ENCODE measurements at regions not wholly inside any gene's neighbourhood (a gene's known extent, or its start where the extent isn't known, plus 50 kb on each side); places are given as distances from the start of the nearest gene placed in this dataset.
"Not testable (repeated sequence)": the region's sequence is repeated elsewhere in the genome, so short reads cannot be mapped to it uniquely, and the experiment has no call there.

DNA sequence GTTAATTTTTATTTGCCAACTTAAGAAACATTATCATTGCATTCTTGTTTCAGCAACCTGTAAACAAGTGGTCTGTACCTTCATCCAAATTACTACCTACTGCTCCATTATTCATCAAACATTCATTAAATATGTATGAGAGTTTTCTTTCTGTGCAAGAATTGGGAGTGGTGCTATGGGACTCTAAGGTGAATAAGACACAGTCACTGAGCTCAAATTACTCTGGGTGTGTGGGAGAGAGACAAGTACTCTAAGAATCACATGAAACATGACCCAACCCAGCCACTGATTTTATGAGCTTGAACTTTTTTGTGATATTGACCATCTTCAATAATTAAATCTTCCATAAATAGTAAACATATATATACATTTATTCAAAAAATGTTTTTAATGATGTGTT, 227.2 kb upstream of the TP63 start:
- Histone ChIP-seq H3K4me3 (ENCODE audit: low read length in 3 of 3) (no peak overlapping the region), H3K9me3 (ENCODE audit: control insufficient read depth in 3 of 3, low read length in 3 of 3) (no peaks in the 10 kb centered on the region)

DNA sequence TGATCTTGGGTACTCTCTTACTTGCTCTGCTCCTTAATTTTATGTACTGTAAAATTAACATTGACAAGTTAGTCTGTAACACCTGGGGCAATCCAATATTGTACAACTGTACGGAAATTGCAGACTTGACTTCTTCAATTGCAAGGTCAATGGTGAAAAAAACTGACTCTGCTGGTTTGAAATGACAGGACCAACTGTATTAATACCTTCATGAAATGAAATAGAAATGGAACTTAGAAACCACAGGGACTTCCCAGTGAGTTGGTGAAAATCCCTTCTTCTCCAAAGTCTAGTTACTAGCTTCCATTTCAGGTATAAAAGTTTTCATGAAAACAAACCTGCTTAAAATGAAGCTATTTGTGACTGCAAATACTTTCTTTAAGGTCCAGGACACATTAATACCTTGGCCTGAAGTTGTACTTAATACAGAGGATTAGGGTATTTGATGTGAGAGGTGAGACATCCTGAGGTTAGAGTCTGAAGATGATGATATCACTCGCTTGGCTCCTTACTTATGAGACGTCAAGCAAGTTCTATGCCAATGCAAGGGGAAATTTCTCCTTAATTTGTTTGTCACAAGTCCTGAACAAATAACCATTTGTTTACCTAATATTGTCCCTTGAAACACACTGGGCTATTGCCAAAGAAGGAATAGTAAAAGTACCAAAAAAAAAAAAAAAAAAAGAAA, 226.2 kb upstream of the TP63 start:
- peaks cover 0 to 10% (median 0%) of the 10 kb centered on the region in 3 donors for H3K4me1 ChIP-seq (ENCODE audit: control insufficient read depth in 3 of 3, insufficient read depth in 3 of 3, low read length in 3 of 3)
- no peaks in the 10 kb centered on the region for H3K36me3 ChIP-seq (ENCODE audit: control insufficient read depth in 3 of 3, insufficient read depth in 3 of 3, low read length in 3 of 3)
- no peaks in the 10 kb centered on the region for H3K27me3 ChIP-seq (ENCODE audit: control insufficient read depth in 3 of 3, insufficient read depth in 3 of 3, low read length in 3 of 3)
- no peak overlapping the region for H3K27ac ChIP-seq (ENCODE audit: low read depth, low read length)
- no peak overlapping the region for H3K4me3 ChIP-seq (ENCODE audit: low read length in 3 of 3)
- H3K9ac ChIP-seq (ENCODE audit: low read depth in 1 of 3, low read length in 3 of 3), result no peak overlapping the region
- no peaks in the 10 kb centered on the region for H3K9me3 ChIP-seq (ENCODE audit: control insufficient read depth in 3 of 3, low read length in 3 of 3)

More for the DNA sequence above, 227.2 kb upstream of the TP63 start:
- H3K27me3 ChIP-seq (ENCODE audit: control insufficient read depth in 3 of 3, insufficient read depth in 3 of 3, low read length in 3 of 3), result no peaks in the 10 kb centered on the region
- H3K4me1 ChIP-seq (ENCODE audit: control insufficient read depth in 3 of 3, insufficient read depth in 3 of 3, low read length in 3 of 3), result peaks cover 0 to 10% (median 0%) of the 10 kb centered on the region in 3 donors
- H3K27ac ChIP-seq (ENCODE audit: low read depth, low read length), result no peak overlapping the region
- H3K36me3 ChIP-seq (ENCODE audit: control insufficient read depth in 3 of 3, insufficient read depth in 3 of 3, low read length in 3 of 3), result no peaks in the 10 kb centered on the region
- H3K9ac ChIP-seq (ENCODE audit: low read depth in 1 of 3, low read length in 3 of 3), result no peak overlapping the region

DNA sequence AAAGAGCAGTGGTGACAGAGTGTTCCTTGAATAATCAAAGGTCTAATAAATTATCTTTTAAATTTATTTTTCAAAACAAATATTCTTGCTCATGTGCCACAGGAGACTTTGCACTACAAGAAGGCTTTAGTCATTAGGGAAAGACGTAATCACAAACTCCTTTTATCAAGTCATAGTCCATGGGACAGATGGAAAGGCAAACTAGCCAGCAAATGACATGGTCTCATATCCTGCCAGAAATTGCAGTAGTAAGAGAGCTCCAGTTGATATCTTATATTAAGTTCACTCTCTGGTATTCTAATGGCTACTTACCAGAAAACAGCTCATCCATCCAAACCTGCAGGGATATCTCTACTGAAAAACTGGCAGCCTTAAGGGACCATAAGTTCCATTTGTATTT, 225.0 kb upstream of the TP63 start:
- no peaks in the 10 kb centered on the region for H3K9me3 ChIP-seq (ENCODE audit: control insufficient read depth in 3 of 3, low read length in 3 of 3)
- H3K36me3 ChIP-seq (ENCODE audit: control insufficient read depth in 3 of 3, insufficient read depth in 3 of 3, low read length in 3 of 3), result no peaks in the 10 kb centered on the region
- H3K27ac ChIP-seq (ENCODE audit: low read depth, low read length), result no peak overlapping the region
- H3K4me1 ChIP-seq (ENCODE audit: control insufficient read depth in 3 of 3, insufficient read depth in 3 of 3, low read length in 3 of 3), result peaks cover 0 to 10% (median 0%) of the 10 kb centered on the region in 3 donors
- H3K9ac ChIP-seq (ENCODE audit: low read depth in 1 of 3, low read length in 3 of 3), result no peak overlapping the region
- H3K4me3 ChIP-seq (ENCODE audit: low read length in 3 of 3), result no peak overlapping the region
- no peaks in the 10 kb centered on the region for H3K27me3 ChIP-seq (ENCODE audit: control insufficient read depth in 3 of 3, insufficient read depth in 3 of 3, low read length in 3 of 3)

DNA sequence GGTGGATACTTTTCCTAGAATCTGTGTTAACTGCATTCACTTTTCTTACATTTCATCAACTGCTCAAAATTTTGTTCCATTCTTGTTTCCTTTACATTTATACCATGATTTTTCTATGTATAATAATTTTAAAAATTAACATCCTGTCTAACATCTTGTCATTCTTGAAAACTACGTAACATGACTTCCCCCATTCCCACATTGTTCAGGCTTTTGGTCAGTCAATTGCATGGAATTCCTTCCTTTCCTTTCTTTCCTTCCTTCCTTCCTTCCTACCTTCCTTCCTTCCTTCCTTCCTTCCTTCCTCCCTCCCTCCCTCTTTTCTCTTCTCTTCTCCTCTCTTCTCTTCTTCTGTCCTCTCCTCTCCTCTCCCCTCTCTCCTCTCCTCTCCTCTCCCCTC, 220.7 kb upstream of the TP63 start:
- Histone ChIP-seq H3K4me3 (ENCODE audit: low read length in 3 of 3) (no peak overlapping the region), H3K36me3 (ENCODE audit: control insufficient read depth in 3 of 3, insufficient read depth in 3 of 3, low read length in 3 of 3) (no peaks in the 10 kb centered on the region), H3K4me1 (ENCODE audit: control insufficient read depth in 3 of 3, insufficient read depth in 3 of 3, low read length in 3 of 3) (no peaks in the 10 kb centered on the region), H3K27ac (ENCODE audit: low read depth, low read length) (no peak overlapping the region), H3K9me3 (ENCODE audit: control insufficient read depth in 3 of 3, low read length in 3 of 3) (no peaks in the 10 kb centered on the region), H3K27me3 (ENCODE audit: control insufficient read depth in 3 of 3, insufficient read depth in 3 of 3, low read length in 3 of 3) (no peaks in the 10 kb centered on the region), H3K9ac (ENCODE audit: low read depth in 1 of 3, low read length in 3 of 3) (no peak overlapping the region)

DNA sequence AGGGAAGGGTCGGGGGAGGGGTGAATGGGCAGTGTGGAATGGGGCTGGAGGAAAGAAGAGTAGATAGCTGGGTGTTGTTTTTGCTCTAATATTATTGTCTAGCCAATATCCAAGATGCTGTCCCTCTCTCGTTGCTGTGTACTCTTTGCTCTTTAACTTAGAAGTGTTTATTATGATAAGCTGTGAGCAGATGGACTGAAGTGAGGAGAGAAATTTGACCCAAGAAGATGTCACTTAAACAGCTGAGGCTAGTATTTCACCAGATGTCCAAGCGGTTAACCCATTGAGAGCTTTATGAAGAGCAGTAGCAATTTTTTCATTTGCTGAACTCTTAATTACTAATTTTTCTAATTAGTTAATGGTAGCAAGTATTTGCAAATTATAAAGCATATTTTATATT, 212.2 kb upstream of the TP63 start:
- Histone ChIP-seq H3K9me3 (ENCODE audit: control insufficient read depth in 3 of 3, low read length in 3 of 3) (no peaks in the 10 kb centered on the region), H3K27ac (ENCODE audit: low read depth, low read length) (peak overlapping the region; percentile 76), H3K36me3 (ENCODE audit: control insufficient read depth in 3 of 3, insufficient read depth in 3 of 3, low read length in 3 of 3) (no peaks in the 10 kb centered on the region), H3K9ac (ENCODE audit: low read depth in 1 of 3, low read length in 3 of 3) (peak overlapping the region in 1 of 3 donors; percentile 50), H3K4me3 (ENCODE audit: low read length in 3 of 3) (peak overlapping the region in 1 of 3 donors; percentile 50), H3K27me3 (ENCODE audit: control insufficient read depth in 3 of 3, insufficient read depth in 3 of 3, low read length in 3 of 3) (no peaks in the 10 kb centered on the region), H3K4me1 (ENCODE audit: control insufficient read depth in 3 of 3, insufficient read depth in 3 of 3, low read length in 3 of 3) (peaks cover 4 to 11% (median 10%) of the 10 kb centered on the region in 3 donors)

DNA sequence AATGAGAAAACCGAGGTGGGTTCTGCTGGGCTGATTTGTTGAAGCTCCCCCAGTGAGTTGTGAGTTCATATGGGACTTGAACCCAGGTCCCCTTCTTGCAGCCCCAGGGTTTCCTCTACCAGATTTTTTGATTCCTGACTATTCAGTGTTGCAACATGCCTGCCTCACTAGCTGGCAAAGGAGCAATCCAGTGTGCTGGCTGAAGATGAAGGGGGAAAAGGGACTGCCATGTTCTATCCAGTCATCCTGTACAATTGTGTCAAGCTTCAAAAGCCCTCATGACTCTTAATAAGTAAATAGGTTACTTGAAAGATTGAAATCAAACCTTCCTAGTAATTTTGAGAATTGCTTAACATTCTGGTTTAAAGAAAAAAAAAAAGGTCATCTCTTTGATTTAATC, 211.5 kb upstream of the TP63 start:
- Histone ChIP-seq H3K4me3 (ENCODE audit: low read length in 3 of 3) (no peak overlapping the region), H3K36me3 (ENCODE audit: control insufficient read depth in 3 of 3, insufficient read depth in 3 of 3, low read length in 3 of 3) (no peaks in the 10 kb centered on the region), H3K9me3 (ENCODE audit: control insufficient read depth in 3 of 3, low read length in 3 of 3) (no peaks in the 10 kb centered on the region), H3K4me1 (ENCODE audit: control insufficient read depth in 3 of 3, insufficient read depth in 3 of 3, low read length in 3 of 3) (peaks cover 4 to 11% (median 10%) of the 10 kb centered on the region in 3 donors), H3K27ac (ENCODE audit: low read depth, low read length) (no peak overlapping the region), H3K27me3 (ENCODE audit: control insufficient read depth in 3 of 3, insufficient read depth in 3 of 3, low read length in 3 of 3) (no peaks in the 10 kb centered on the region), H3K9ac (ENCODE audit: low read depth in 1 of 3, low read length in 3 of 3) (peak overlapping the region in 1 of 3 donors; percentile 14)

DNA sequence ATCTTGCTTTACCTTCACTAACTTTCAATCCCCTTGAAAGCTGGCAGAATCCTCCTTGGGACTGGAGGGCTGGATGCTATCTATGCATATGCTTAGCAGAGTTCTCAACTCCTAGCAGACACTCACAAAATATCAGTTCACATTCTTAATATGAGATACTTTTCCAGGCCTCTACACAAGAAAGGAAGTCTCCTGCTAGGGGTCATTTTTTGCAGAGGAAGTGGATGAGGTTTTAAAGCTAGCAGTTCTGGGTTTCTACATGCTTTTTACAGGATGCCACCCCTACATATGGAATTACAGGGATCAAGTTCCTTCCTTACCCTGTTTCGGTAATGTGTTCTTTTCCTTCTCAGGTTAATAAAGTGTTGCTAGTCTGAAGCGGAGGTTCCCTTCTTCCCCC, 206.3 kb upstream of the TP63 start:
- no peak overlapping the region for H3K27ac ChIP-seq (ENCODE audit: low read depth, low read length)
- no peaks in the 10 kb centered on the region for H3K27me3 ChIP-seq (ENCODE audit: control insufficient read depth in 3 of 3, insufficient read depth in 3 of 3, low read length in 3 of 3)
- no peak overlapping the region for H3K9ac ChIP-seq (ENCODE audit: low read depth in 1 of 3, low read length in 3 of 3)
- H3K4me1 ChIP-seq (ENCODE audit: control insufficient read depth in 3 of 3, insufficient read depth in 3 of 3, low read length in 3 of 3), result no peaks in the 10 kb centered on the region
- no peaks in the 10 kb centered on the region for H3K36me3 ChIP-seq (ENCODE audit: control insufficient read depth in 3 of 3, insufficient read depth in 3 of 3, low read length in 3 of 3)
- no peaks in the 10 kb centered on the region for H3K9me3 ChIP-seq (ENCODE audit: control insufficient read depth in 3 of 3, low read length in 3 of 3)
- H3K4me3 ChIP-seq (ENCODE audit: low read length in 3 of 3), result no peak overlapping the region

DNA sequence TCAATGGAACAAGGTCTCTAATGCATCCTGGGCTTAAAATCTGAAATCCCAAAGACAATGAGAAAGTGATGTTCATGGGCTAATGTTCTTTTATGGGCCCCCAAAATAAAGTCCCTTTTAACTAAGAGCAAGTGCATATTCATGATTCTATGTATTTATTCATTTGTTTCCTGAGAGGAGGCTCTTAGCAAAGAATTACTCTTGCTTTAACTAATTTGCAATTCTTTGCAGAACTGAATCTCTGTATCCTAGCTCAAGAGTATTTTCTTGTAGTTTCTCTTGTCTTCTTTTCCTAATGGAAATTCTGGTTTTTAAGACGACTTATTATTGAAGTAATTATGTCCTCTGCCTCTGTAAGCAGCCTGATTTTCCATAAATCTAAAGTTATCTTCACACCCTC, 202.2 kb upstream of the TP63 start:
- Histone ChIP-seq H3K9me3 (ENCODE audit: control insufficient read depth in 3 of 3, low read length in 3 of 3) (no peaks in the 10 kb centered on the region), H3K36me3 (ENCODE audit: control insufficient read depth in 3 of 3, insufficient read depth in 3 of 3, low read length in 3 of 3) (no peaks in the 10 kb centered on the region)

DNA sequence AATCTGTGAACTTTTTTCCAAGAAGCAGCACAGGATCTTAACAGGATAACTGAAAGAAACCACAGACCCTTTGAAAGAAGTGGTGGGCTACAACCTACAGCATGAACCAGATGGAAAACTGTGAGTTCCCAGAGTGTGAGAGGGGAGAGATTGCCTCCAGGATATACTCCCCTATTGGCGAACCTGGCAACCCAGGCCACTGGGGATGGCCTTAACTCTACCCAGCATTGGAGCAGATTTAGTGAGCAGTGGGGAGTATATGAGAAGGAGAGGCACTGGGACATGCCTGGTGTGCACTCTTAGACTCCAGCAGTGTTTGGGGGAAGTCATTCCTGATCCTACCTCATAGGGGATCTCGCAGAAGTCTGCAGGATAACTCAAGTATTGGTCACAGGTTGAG, 201.0 kb upstream of the TP63 start:
- Histone ChIP-seq H3K9me3 (ENCODE audit: control insufficient read depth in 3 of 3, low read length in 3 of 3) (no peaks in the 10 kb centered on the region), H3K4me1 (ENCODE audit: control insufficient read depth in 3 of 3, insufficient read depth in 3 of 3, low read length in 3 of 3) (no peaks in the 10 kb centered on the region)

More for the DNA sequence above, 202.2 kb upstream of the TP63 start:
- Histone ChIP-seq H3K27me3 (ENCODE audit: control insufficient read depth in 3 of 3, insufficient read depth in 3 of 3, low read length in 3 of 3) (no peaks in the 10 kb centered on the region), H3K9ac (ENCODE audit: low read depth in 1 of 3, low read length in 3 of 3) (no peak overlapping the region), H3K4me3 (ENCODE audit: low read length in 3 of 3) (no peak overlapping the region), H3K4me1 (ENCODE audit: control insufficient read depth in 3 of 3, insufficient read depth in 3 of 3, low read length in 3 of 3) (no peaks in the 10 kb centered on the region), H3K27ac (ENCODE audit: low read depth, low read length) (no peak overlapping the region)

DNA sequence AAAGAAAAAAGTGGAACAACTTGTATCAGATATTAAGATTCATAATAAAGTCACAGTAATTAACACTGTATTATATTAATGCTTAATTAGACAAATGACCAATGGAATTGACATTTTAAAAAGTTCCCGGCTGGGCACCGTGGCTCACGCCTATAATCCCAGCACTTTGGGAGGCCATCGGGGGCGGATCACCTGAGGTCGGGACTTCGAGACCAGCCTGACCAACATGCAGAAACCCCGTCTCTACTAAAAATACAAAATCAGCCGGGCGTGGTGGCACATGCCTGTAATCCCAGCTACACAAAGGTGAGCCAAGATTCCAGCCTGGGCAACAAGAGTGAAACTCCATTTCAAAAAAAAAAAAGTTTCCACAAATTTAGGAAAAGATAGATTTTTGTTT, 188.9 kb upstream of the TP63 start:
- H3K4me3 ChIP-seq (ENCODE audit: low read length in 3 of 3); H3K27me3 ChIP-seq (ENCODE audit: control insufficient read depth in 3 of 3, insufficient read depth in 3 of 3, low read length in 3 of 3); H3K27ac ChIP-seq (ENCODE audit: low read depth, low read length); H3K4me1 ChIP-seq (ENCODE audit: control insufficient read depth in 3 of 3, insufficient read depth in 3 of 3, low read length in 3 of 3); H3K9ac ChIP-seq (ENCODE audit: low read depth in 1 of 3, low read length in 3 of 3); H3K36me3 ChIP-seq (ENCODE audit: control insufficient read depth in 3 of 3, insufficient read depth in 3 of 3, low read length in 3 of 3); H3K9me3 ChIP-seq (ENCODE audit: control insufficient read depth in 3 of 3, low read length in 3 of 3): not testable (repeated sequence)

More for the DNA sequence above, 201.0 kb upstream of the TP63 start:
- no peak overlapping the region for H3K9ac ChIP-seq (ENCODE audit: low read depth in 1 of 3, low read length in 3 of 3)
- H3K27me3 ChIP-seq (ENCODE audit: control insufficient read depth in 3 of 3, insufficient read depth in 3 of 3, low read length in 3 of 3), result no peaks in the 10 kb centered on the region
- H3K27ac ChIP-seq (ENCODE audit: low read depth, low read length), result no peak overlapping the region
- H3K4me3 ChIP-seq (ENCODE audit: low read length in 3 of 3), result no peak overlapping the region
- H3K36me3 ChIP-seq (ENCODE audit: control insufficient read depth in 3 of 3, insufficient read depth in 3 of 3, low read length in 3 of 3), result no peaks in the 10 kb centered on the region
